Activated naive CD4-positive, alpha-beta T cell treated with anti-CD3 and anti-CD28 coated beads, Interleukin-2, amount 50 U/mL, for 24 hours (primary cell): ENCODE measurements at regions not wholly inside any gene's neighbourhood (a gene's known extent, or its start where the extent isn't known, plus 50 kb on each side); places are given as distances from the start of the nearest gene placed in this dataset.
"Not testable (repeated sequence)": the region's sequence is repeated elsewhere in the genome, so short reads cannot be mapped to it uniquely, and the experiment has no call there.

Source experiments
- H3K27ac Mint-ChIP-seq: one replicate; pipeline ENCODE4 v1.8.0; 2021; ENCODE audit warnings: mild to moderate bottlenecking, mixed read lengths
- H3K27me3 Mint-ChIP-seq: one replicate; pipeline ENCODE4 v1.8.0; 2021; ENCODE audit warnings: mixed read lengths
- H3K36me3 Mint-ChIP-seq: one replicate; pipeline ENCODE4 v1.8.0; 2021; ENCODE audit warnings: mixed read lengths
- H3K4me1 Mint-ChIP-seq: one replicate; pipeline ENCODE4 v1.8.0; 2021; ENCODE audit warnings: mixed read lengths
- H3K4me3 Mint-ChIP-seq: one replicate; pipeline ENCODE4 v1.8.0; 2021; ENCODE audit warnings: mild to moderate bottlenecking, mixed read lengths
- H3K9me3 Mint-ChIP-seq: one replicate; pipeline ENCODE4 v1.8.0; 2021; ENCODE audit warnings: mixed read lengths

DNA sequence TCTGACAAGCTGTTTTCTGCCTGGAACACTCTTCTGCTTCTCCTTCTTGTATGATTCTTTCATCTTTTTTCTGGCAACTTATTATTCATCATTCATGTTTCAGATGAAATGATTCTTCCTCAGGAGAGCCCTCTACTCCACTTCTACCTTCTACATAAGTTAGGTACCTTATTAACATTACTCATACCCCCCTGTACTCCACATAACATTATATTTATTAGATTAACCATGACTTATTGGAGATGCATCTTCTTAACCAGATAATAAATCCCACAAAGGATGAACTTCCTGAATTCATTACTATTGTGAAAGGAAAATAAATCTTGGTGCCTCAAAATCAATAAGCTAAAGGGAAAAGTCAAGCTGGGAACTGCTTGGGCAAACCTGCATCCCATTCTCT, 1636.5 kb upstream of the FLRT2 start:
- Mint-ChIP-seq H3K27me3 (no peaks in the 10 kb centered on the region), H3K27ac (no peak overlapping the region), H3K9me3 (peaks cover 8% of the 10 kb centered on the region), H3K4me1 (no peaks in the 10 kb centered on the region), H3K4me3 (no peak overlapping the region), H3K36me3 (no peaks in the 10 kb centered on the region)

GRCh38 chr14:83894568-83894967, 1635.4 kb upstream of the FLRT2 start:
- Mint-ChIP-seq H3K4me3 (no peak overlapping the region), H3K36me3 (no peaks in the 10 kb centered on the region), H3K9me3 (peaks cover 8% of the 10 kb centered on the region), H3K27me3 (no peaks in the 10 kb centered on the region), H3K4me1 (no peaks in the 10 kb centered on the region), H3K27ac (no peak overlapping the region)

GRCh38 chr14:83898558-83898957, 1631.4 kb upstream of the FLRT2 start:
- H3K36me3 Mint-ChIP-seq, H3K4me1 Mint-ChIP-seq, H3K9me3 Mint-ChIP-seq, H3K27ac Mint-ChIP-seq, H3K27me3 Mint-ChIP-seq, H3K4me3 Mint-ChIP-seq: not testable (repeated sequence)

- H3K36me3 Mint-ChIP-seq = no peaks in the 10 kb centered on the region
- H3K27ac Mint-ChIP-seq = no peak overlapping the region
- H3K4me1 Mint-ChIP-seq = no peaks in the 10 kb centered on the region
- H3K4me3 Mint-ChIP-seq = no peak overlapping the region
- H3K9me3 Mint-ChIP-seq = no peaks in the 10 kb centered on the region
- H3K27me3 Mint-ChIP-seq = no peaks in the 10 kb centered on the region
These were observed 1630.2 kb upstream of the FLRT2 start for GRCh38 chr14:83899706-83900105.

DNA sequence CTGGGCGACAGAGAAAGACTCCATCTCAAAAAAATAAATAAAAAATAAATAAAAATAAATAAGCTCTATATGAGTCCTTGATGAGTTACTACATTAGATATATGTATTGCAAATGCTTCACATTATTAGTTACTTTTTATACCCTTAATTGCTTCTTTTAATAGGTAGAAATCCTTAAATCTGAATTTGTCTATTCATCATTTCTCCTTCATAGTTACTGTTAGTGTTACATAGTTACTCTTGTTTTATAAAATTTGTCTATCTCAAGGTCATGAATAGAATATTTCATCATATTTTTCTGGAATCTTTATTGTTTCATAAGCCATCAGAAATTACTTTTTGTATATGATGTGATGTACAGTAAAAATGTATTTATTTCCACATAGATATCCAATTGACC, 1624.8 kb upstream of the FLRT2 start:
- no peaks in the 10 kb centered on the region for H3K27me3 Mint-ChIP-seq
- H3K36me3 Mint-ChIP-seq = no peaks in the 10 kb centered on the region
- H3K27ac Mint-ChIP-seq = no peak overlapping the region
- no peak overlapping the region for H3K4me3 Mint-ChIP-seq
- no peaks in the 10 kb centered on the region for H3K4me1 Mint-ChIP-seq
- H3K9me3 Mint-ChIP-seq = peaks cover 11% of the 10 kb centered on the region

GRCh38 chr14:83908419-83908818, 1621.5 kb upstream of the FLRT2 start:
- H3K36me3 Mint-ChIP-seq = no peaks in the 10 kb centered on the region
- no peak overlapping the region for H3K4me3 Mint-ChIP-seq
- H3K27ac Mint-ChIP-seq = no peak overlapping the region
- H3K9me3 Mint-ChIP-seq = peaks cover 11% of the 10 kb centered on the region
- no peaks in the 10 kb centered on the region for H3K4me1 Mint-ChIP-seq
- no peaks in the 10 kb centered on the region for H3K27me3 Mint-ChIP-seq

- H3K4me3 Mint-ChIP-seq = no peak overlapping the region
- H3K36me3 Mint-ChIP-seq = no peaks in the 10 kb centered on the region
- no peaks in the 10 kb centered on the region for H3K27me3 Mint-ChIP-seq
- no peaks in the 10 kb centered on the region for H3K4me1 Mint-ChIP-seq
- H3K9me3 Mint-ChIP-seq = peaks cover 11% of the 10 kb centered on the region
- no peak overlapping the region for H3K27ac Mint-ChIP-seq
These were observed 1620.4 kb upstream of the FLRT2 start for GRCh38 chr14:83909507-83909906.

GRCh38 chr14:83912032-83912642, 1617.8 kb upstream of the FLRT2 start:
- Mint-ChIP-seq H3K36me3 (no peaks in the 10 kb centered on the region), H3K9me3 (peaks cover 11% of the 10 kb centered on the region), H3K27ac (no peak overlapping the region), H3K4me3 (no peak overlapping the region), H3K4me1 (no peaks in the 10 kb centered on the region), H3K27me3 (no peaks in the 10 kb centered on the region)

- peaks cover 6% of the 10 kb centered on the region for H3K9me3 Mint-ChIP-seq
- no peak overlapping the region for H3K4me3 Mint-ChIP-seq
- H3K27ac Mint-ChIP-seq = no peak overlapping the region
- H3K36me3 Mint-ChIP-seq = no peaks in the 10 kb centered on the region
- no peaks in the 10 kb centered on the region for H3K27me3 Mint-ChIP-seq
- no peaks in the 10 kb centered on the region for H3K4me1 Mint-ChIP-seq
These were observed 1616.5 kb upstream of the FLRT2 start for GRCh38 chr14:83913476-83913875.

DNA sequence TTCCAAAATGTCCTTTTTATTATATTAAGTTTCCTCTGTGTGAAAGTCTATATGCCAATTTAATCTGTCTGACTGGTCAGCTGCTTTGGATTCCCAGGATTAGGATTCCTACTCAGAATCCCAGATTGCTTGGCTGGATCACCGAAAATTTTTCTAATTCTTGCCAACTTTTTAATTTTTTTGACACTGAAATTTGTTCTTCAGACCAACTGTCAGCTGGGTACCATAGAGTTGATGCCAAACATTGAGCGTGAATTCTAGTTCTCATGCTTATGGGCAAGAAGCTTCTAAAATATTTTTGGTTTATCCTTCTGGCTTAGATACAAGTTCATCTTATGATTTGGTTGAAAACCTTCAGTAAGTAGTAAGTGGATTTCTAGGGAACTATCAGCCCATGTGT, 1611.4 kb upstream of the FLRT2 start:
- Mint-ChIP-seq H3K9me3 (peaks cover 4% of the 10 kb centered on the region), H3K27ac (no peak overlapping the region), H3K4me1 (no peaks in the 10 kb centered on the region), H3K36me3 (no peaks in the 10 kb centered on the region), H3K27me3 (no peaks in the 10 kb centered on the region), H3K4me3 (no peak overlapping the region)

- H3K27ac Mint-ChIP-seq, H3K4me1 Mint-ChIP-seq, H3K27me3 Mint-ChIP-seq, H3K9me3 Mint-ChIP-seq, H3K4me3 Mint-ChIP-seq, H3K36me3 Mint-ChIP-seq: not testable (repeated sequence)
These were observed 1610.3 kb upstream of the FLRT2 start for GRCh38 chr14:83919675-83920074.

DNA sequence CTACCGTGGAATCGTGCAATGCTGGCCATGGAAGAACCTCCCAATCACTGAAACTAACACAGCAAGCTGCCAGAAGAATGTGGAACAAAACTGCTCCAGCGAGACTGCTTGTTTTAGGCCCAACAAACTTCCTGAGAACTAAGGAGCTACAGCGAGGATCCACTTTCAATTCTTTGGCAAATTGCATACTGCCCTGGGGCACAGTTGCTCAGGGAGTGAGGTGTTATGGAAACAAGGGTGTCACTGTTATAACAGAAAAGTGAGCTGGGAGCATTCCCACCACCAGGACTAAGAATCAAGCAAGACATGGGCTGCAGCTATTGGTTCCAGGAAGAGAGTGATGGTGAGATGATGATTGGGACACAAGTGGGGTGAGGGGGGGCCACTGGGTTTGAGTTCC, 1606.1 kb upstream of the FLRT2 start:
- H3K27ac Mint-ChIP-seq = no peak overlapping the region
- H3K4me1 Mint-ChIP-seq = no peaks in the 10 kb centered on the region
- H3K36me3 Mint-ChIP-seq = no peaks in the 10 kb centered on the region
- H3K4me3 Mint-ChIP-seq = no peak overlapping the region
- peaks cover 12% of the 10 kb centered on the region for H3K9me3 Mint-ChIP-seq
- no peaks in the 10 kb centered on the region for H3K27me3 Mint-ChIP-seq

DNA sequence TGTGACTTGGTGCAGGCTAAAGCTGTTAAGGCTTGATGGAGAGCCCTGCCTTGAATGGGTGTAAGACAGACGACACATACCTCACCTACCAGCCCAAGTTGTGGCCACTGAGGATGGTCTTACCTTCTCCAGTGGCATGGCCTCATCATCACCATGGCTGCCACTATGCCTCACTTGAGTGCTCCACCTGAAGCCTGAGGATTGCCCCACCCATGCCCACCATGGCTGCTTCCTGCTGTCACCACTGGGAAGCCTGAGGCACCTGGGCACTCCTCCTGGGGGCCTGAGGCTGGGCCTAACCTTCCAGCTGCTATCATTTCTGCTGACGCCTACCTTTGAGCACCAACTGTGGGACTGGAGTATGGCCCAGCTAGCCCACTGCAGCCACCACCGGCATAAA, 1605.7 kb upstream of the FLRT2 start:
- Mint-ChIP-seq H3K36me3 (no peaks in the 10 kb centered on the region), H3K9me3 (peaks cover 12% of the 10 kb centered on the region), H3K27ac (no peak overlapping the region), H3K4me1 (no peaks in the 10 kb centered on the region), H3K27me3 (no peaks in the 10 kb centered on the region), H3K4me3 (no peak overlapping the region)

- no peak overlapping the region for H3K27ac Mint-ChIP-seq
- H3K4me3 Mint-ChIP-seq = no peak overlapping the region
- H3K4me1 Mint-ChIP-seq = no peaks in the 10 kb centered on the region
- peaks cover 3% of the 10 kb centered on the region for H3K36me3 Mint-ChIP-seq
- no peaks in the 10 kb centered on the region for H3K27me3 Mint-ChIP-seq
- peaks cover 19% of the 10 kb centered on the region for H3K9me3 Mint-ChIP-seq
These were observed 1589.7 kb upstream of the FLRT2 start for GRCh38 chr14:83940253-83940652.

DNA sequence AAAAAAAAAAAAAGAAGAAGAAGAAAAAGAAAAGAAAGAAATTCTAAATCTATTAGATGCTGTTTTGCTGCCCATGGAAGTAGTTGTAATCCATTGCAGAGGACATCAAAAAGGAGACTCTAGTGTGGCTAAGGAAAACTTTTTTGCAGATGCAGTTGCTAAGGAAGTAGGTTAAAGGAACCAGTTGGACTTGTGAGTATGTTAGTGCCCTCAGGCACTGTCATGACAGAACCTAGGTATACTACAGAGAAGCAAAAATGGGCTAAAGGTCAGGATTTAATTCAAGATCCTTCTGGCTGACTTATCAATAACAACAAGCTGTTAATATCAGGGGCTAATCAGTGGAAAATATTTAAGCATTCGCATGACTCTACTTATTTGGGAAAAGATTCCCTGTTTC, 1571.6 kb upstream of the FLRT2 start:
- H3K27me3 Mint-ChIP-seq = no peaks in the 10 kb centered on the region
- H3K36me3 Mint-ChIP-seq = no peaks in the 10 kb centered on the region
- no peak overlapping the region for H3K4me3 Mint-ChIP-seq
- H3K27ac Mint-ChIP-seq = no peak overlapping the region
- H3K4me1 Mint-ChIP-seq = no peaks in the 10 kb centered on the region
- peaks cover 10% of the 10 kb centered on the region for H3K9me3 Mint-ChIP-seq

DNA sequence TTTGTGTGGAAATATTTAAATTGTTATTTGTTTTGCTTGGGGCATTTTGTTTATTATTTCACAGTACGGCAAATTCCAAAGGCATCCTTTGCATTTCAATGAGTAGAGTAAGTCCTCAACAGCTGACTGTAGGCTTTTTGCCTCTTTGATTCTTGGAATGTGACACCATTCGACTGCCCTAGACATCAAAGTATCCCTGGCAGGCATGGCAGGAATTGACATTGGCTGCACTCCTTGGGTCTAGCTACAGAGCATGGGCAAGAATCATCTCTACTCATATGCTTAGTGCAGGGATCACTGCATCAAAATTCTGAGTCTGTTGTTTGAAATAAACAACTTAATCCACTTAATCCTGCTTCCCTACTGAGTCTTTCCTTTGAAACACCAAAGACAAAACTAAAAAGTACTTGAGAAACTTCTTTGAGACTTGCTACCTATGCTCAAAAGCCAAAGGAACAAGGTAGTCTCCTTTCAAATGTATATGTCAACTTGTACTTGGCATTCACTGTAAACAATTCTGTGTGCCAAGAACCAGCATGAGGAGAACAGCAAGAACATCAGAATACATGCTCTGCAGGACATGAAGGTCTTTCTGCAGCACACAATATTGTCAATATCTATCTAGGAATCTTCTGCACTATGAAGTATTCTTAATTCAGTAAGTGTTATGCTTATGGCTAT, 1569.0 kb upstream of the FLRT2 start:
- no peak overlapping the region for H3K4me3 Mint-ChIP-seq
- H3K27me3 Mint-ChIP-seq = no peaks in the 10 kb centered on the region
- peaks cover 3% of the 10 kb centered on the region for H3K9me3 Mint-ChIP-seq

GRCh38 chr14:83969998-83970397, 1559.9 kb upstream of the FLRT2 start:
- Mint-ChIP-seq H3K4me1 (no peaks in the 10 kb centered on the region), H3K27ac (no peak overlapping the region), H3K4me3 (no peak overlapping the region)

More for the DNA sequence above, 1569.0 kb upstream of the FLRT2 start:
- no peaks in the 10 kb centered on the region for H3K4me1 Mint-ChIP-seq
- H3K27ac Mint-ChIP-seq = no peak overlapping the region
- H3K36me3 Mint-ChIP-seq = no peaks in the 10 kb centered on the region

More at GRCh38 chr14:83969998-83970397, 1559.9 kb upstream of the FLRT2 start:
- Mint-ChIP-seq H3K36me3 (no peaks in the 10 kb centered on the region), H3K27me3 (no peaks in the 10 kb centered on the region), H3K9me3 (peaks cover 10% of the 10 kb centered on the region)
